ENCODE measurements at regions not wholly inside any gene's neighbourhood (a gene's known extent, or its start where the extent isn't known, plus 50 kb on each side); places are given as distances from the start of the nearest gene placed in this dataset.

- DNase-seq: no peak
- no peaks in the 10 kb centered on the region for H3K36me3 ChIP-seq
- no peak for TF ChIP-seq CTCF (IDR thresholded peaks at IDR 0.05; ENCODE audit: low read depth, low read length)
- no peak overlapping the region for H3K27ac ChIP-seq
- no peak overlapping the region; the same call in 1 of the 2 replicates for H3K4me3 ChIP-seq (ENCODE audit: low read depth, low read length)
- peaks cover 3% of the 10 kb centered on the region for H3K9me3 ChIP-seq (ENCODE audit: severe bottlenecking)
- no peaks in the 10 kb centered on the region for H3K27me3 ChIP-seq (ENCODE audit: insufficient read depth, low read depth, severe bottlenecking)
Measured at GRCh38 chr14:97055355-97055754, 258.2 kb downstream of the VRK1 start.

- H3K27ac ChIP-seq: no peak overlapping the region
- H3K27me3 ChIP-seq (ENCODE audit: insufficient read depth, low read depth, severe bottlenecking): no peaks in the 10 kb centered on the region
- no peaks in the 10 kb centered on the region for H3K36me3 ChIP-seq
- peaks cover 3% of the 10 kb centered on the region for H3K9me3 ChIP-seq (ENCODE audit: severe bottlenecking)
- H3K4me3 ChIP-seq (ENCODE audit: low read depth, low read length): no peak overlapping the region; the same call in 1 of the 2 replicates
- peak; percentile 53 for DNase-seq
- TF ChIP-seq CTCF (IDR thresholded peaks at IDR 0.05; ENCODE audit: low read depth, low read length): peak; percentile 46
Measured at GRCh38 chr14:97056086-97056485, 258.9 kb downstream of the VRK1 start.

GRCh38 chr14:97057238-97058073 lies 260.3 kb downstream of the VRK1 start:
- H3K36me3 ChIP-seq: no peaks in the 10 kb centered on the region
- H3K9me3 ChIP-seq (ENCODE audit: severe bottlenecking): peaks cover 6% of the 10 kb centered on the region
- no peaks in the 10 kb centered on the region for H3K27me3 ChIP-seq (ENCODE audit: insufficient read depth, low read depth, severe bottlenecking)
- H3K27ac ChIP-seq: no peak overlapping the region
- no peak for DNase-seq
- TF ChIP-seq CTCF (IDR thresholded peaks at IDR 0.05; ENCODE audit: low read depth, low read length): no peak
- no peak overlapping the region for H3K4me3 ChIP-seq (ENCODE audit: low read depth, low read length)

- Histone ChIP-seq H3K9me3 (ENCODE audit: severe bottlenecking) (peaks cover 6% of the 10 kb centered on the region), H3K27ac (no peak overlapping the region), H3K36me3 (no peaks in the 10 kb centered on the region), H3K27me3 (ENCODE audit: insufficient read depth, low read depth, severe bottlenecking) (no peaks in the 10 kb centered on the region), H3K4me3 (ENCODE audit: low read depth, low read length) (no peak overlapping the region)
- no peak for DNase-seq
- TF ChIP-seq CTCF (IDR thresholded peaks at IDR 0.05; ENCODE audit: low read depth, low read length): no peak
Measured at GRCh38 chr14:97058074-97058467, 260.9 kb downstream of the VRK1 start.

- no peak for TF ChIP-seq CTCF (IDR thresholded peaks at IDR 0.05; ENCODE audit: low read depth, low read length)
- H3K36me3 ChIP-seq: no peaks in the 10 kb centered on the region
- no peak overlapping the region for H3K4me3 ChIP-seq (ENCODE audit: low read depth, low read length)
- no peak for DNase-seq
- no peak overlapping the region for H3K27ac ChIP-seq
- H3K27me3 ChIP-seq (ENCODE audit: insufficient read depth, low read depth, severe bottlenecking): no peaks in the 10 kb centered on the region
- peaks cover 6% of the 10 kb centered on the region for H3K9me3 ChIP-seq (ENCODE audit: severe bottlenecking)
Measured at GRCh38 chr14:97058589-97058988, 261.4 kb downstream of the VRK1 start.

- no peak for TF ChIP-seq CTCF (IDR thresholded peaks at IDR 0.05; ENCODE audit: low read depth, low read length)
- no peak overlapping the region for H3K4me3 ChIP-seq (ENCODE audit: low read depth, low read length)
- no peaks in the 10 kb centered on the region for H3K27me3 ChIP-seq (ENCODE audit: insufficient read depth, low read depth, severe bottlenecking)
- no peaks in the 10 kb centered on the region for H3K36me3 ChIP-seq
- H3K9me3 ChIP-seq (ENCODE audit: severe bottlenecking): peaks cover 6% of the 10 kb centered on the region
- H3K27ac ChIP-seq: no peak overlapping the region
- no peak for DNase-seq
Measured at GRCh38 chr14:97061198-97061597, 264.0 kb downstream of the VRK1 start.
